ENCODE measurements at regions not wholly inside any gene's neighbourhood (a gene's known extent, or its start where the extent isn't known, plus 50 kb on each side); places are given as distances from the start of the nearest gene placed in this dataset.

DNA sequence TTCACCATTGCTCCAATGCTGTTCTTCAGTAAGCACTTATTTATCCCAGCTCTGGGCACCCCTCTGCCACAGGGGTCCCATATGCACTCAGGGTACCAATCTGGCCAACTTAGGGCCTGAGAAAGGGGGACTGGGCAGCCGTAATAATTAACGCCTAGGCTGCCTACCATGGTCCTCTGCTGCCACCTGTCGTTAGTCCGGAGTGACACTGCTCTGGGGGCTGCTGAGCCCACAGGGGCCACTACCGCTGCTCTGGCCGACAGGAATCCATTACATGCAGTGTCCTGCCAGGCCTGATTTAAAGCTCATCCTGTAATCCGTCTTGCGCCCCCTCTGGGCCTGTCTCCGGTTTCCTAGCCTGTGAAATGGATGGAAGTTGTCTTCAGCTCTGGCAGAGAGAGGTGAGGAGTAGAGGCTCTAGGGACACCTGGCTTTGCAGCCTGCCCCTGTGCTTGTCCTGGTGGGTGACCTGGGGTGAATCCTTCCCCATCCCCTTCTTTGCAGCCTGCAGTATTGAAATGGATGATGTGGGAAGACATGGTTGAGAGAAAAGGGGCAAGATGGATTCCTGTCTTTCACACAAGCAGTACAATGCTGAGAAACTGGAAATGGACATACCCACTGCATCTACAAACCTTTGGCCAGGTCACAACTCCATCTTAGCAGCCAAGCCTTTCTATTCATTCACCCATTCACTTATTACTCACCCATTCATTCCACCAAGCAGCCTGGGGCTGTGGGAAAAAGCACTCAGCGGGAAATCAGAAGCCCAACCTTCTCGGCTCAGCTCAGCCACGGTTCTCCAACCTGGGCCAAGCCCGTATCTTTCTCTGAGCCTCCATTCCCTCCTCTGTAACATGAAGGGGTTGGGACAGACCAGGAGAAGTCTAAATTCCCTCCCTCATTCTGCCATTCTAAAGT, 116.3 kb upstream of the NALF2 start:
- CTCF ChIA-PET = interaction anchor here (0.7 to 1.8 kb wide), 8 partner anchors 12 to 717 kb away, joined by 3 to 6 read pairs (median 3); partner anchors contain the start of gene EFNB1
- DNase-seq = peak; percentile 28 to 67 (median 58)
- POLR2A ChIA-PET = no interaction called here
- H3K4me3 ChIP-seq (ENCODE audit: control insufficient read depth in 1 of 7, extremely low read depth in 1 of 7, insufficient read depth in 4 of 7, low read depth in 2 of 7, low read length in 6 of 7) = no peak overlapping the region
- peaks cover 0 to 3% (median 1%) of the 10 kb centered on the region in 4 experiments for H3K4me1 ChIP-seq (ENCODE audit: control extremely low read depth in 1 of 4, control insufficient read depth in 4 of 4, insufficient read depth in 4 of 4, low read length in 3 of 4)
- peaks cover 0 to 21% (median 2%) of the 10 kb centered on the region in 5 experiments for H3K27me3 ChIP-seq (replicated peaks in 2 of 5; ENCODE audit: control insufficient read depth in 4 of 5, insufficient read depth in 5 of 5, low read length in 4 of 5)
- no peaks in the 10 kb centered on the region for H3K36me3 ChIP-seq (ENCODE audit: control insufficient read depth in 4 of 4, insufficient read depth in 4 of 4, low read length in 3 of 4)
- no peaks in the 10 kb centered on the region for H3K9me3 ChIP-seq (ENCODE audit: control extremely low read depth in 1 of 5, control insufficient read depth in 4 of 5, insufficient read depth in 2 of 5, low read depth in 1 of 5, low read length in 4 of 5)
- no peak overlapping the region for H3K27ac ChIP-seq (ENCODE audit: insufficient read depth in 1 of 2, low read depth in 1 of 2, low read length in 2 of 2, poor library complexity in 1 of 2, severe bottlenecking in 2 of 2)
- 32% methylated on average over 11 of the region's 13 CpGs for WGBS (ENCODE audit: insufficient coverage)

GRCh38 chrX:69386681-69387080, 117.4 kb upstream of the NALF2 start:
- Histone ChIP-seq H3K27ac (ENCODE audit: insufficient read depth in 1 of 2, low read depth in 1 of 2, low read length in 2 of 2, poor library complexity in 1 of 2, severe bottlenecking in 2 of 2) (no peak overlapping the region), H3K4me1 (ENCODE audit: control extremely low read depth in 1 of 4, control insufficient read depth in 4 of 4, insufficient read depth in 4 of 4, low read length in 3 of 4) (peaks cover 0 to 3% (median 1%) of the 10 kb centered on the region in 4 experiments), H3K36me3 (ENCODE audit: control insufficient read depth in 4 of 4, insufficient read depth in 4 of 4, low read length in 3 of 4) (no peaks in the 10 kb centered on the region), H3K9me3 (ENCODE audit: control extremely low read depth in 1 of 5, control insufficient read depth in 4 of 5, insufficient read depth in 2 of 5, low read depth in 1 of 5, low read length in 4 of 5) (no peaks in the 10 kb centered on the region), H3K4me3 (ENCODE audit: control insufficient read depth in 1 of 7, extremely low read depth in 1 of 7, insufficient read depth in 4 of 7, low read depth in 2 of 7, low read length in 6 of 7) (no peak overlapping the region), H3K27me3 (replicated peaks in 2 of 5; ENCODE audit: control insufficient read depth in 4 of 5, insufficient read depth in 5 of 5, low read length in 4 of 5) (peaks cover 0 to 18% (median 2%) of the 10 kb centered on the region in 5 experiments)
- no peak for DNase-seq
- ChIA-PET CTCF (interaction anchor here (0.7 to 1.8 kb wide), 5 partner anchors 11 to 718 kb away, joined by 3 to 6 read pairs (median 3); partner anchors contain the start of gene EFNB1), POLR2A (no interaction called here)
- WGBS (ENCODE audit: insufficient coverage) = 86% methylated on average over 2 of the region's 2 CpGs

GRCh38 chrX:69379412-69379811, 124.7 kb upstream of the NALF2 start:
- DNase-seq = no peak
- Histone ChIP-seq H3K36me3 (ENCODE audit: control insufficient read depth in 4 of 4, insufficient read depth in 4 of 4, low read length in 3 of 4) (no peaks in the 10 kb centered on the region), H3K27me3 (replicated peaks in 2 of 5; ENCODE audit: control insufficient read depth in 4 of 5, insufficient read depth in 5 of 5, low read length in 4 of 5) (peaks cover 0 to 10% (median 0%) of the 10 kb centered on the region in 5 experiments), H3K9me3 (ENCODE audit: control extremely low read depth in 1 of 5, control insufficient read depth in 4 of 5, insufficient read depth in 2 of 5, low read depth in 1 of 5, low read length in 4 of 5) (peaks cover 0 to 8% (median 0%) of the 10 kb centered on the region in 5 experiments), H3K27ac (ENCODE audit: insufficient read depth in 1 of 2, low read depth in 1 of 2, low read length in 2 of 2, poor library complexity in 1 of 2, severe bottlenecking in 2 of 2) (no peak overlapping the region), H3K4me3 (ENCODE audit: control insufficient read depth in 1 of 7, extremely low read depth in 1 of 7, insufficient read depth in 4 of 7, low read depth in 2 of 7, low read length in 6 of 7) (no peak overlapping the region), H3K4me1 (ENCODE audit: control extremely low read depth in 1 of 4, control insufficient read depth in 4 of 4, insufficient read depth in 4 of 4, low read length in 3 of 4) (peaks cover 0 to 2% (median 0%) of the 10 kb centered on the region in 4 experiments)
- CTCF ChIA-PET = no interaction called here
- 95% methylated on average over 3 of the region's 3 CpGs for WGBS (ENCODE audit: insufficient coverage)
- POLR2A ChIA-PET = no interaction called here

DNA sequence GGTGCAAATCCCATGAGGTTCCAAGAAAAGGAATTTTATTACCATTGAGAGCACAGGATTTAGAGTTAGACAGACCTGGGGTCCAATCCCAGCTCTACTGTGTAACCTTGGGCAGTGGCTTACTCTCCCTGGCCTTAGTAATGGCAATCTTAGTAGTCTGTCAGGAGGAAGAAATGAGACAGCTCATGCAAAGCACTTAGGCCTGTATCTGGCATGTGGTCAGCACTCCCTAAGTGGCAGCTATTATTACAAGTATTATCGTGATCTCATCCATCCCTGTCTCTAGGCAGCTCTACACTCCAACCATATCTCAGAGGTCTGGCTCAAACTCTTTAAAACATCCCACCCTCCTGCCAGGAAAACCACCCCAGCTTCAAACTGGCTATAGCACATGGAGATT, 129.6 kb upstream of the NALF2 start:
- H3K4me3 ChIP-seq (ENCODE audit: control insufficient read depth in 1 of 7, extremely low read depth in 1 of 7, insufficient read depth in 4 of 7, low read depth in 2 of 7, low read length in 6 of 7) = no peak overlapping the region
- 100% methylated on average over 1 of the region's 1 CpG for WGBS (ENCODE audit: insufficient coverage)
- peaks cover 0 to 8% (median 0%) of the 10 kb centered on the region in 5 experiments for H3K9me3 ChIP-seq (ENCODE audit: control extremely low read depth in 1 of 5, control insufficient read depth in 4 of 5, insufficient read depth in 2 of 5, low read depth in 1 of 5, low read length in 4 of 5)
- ChIA-PET CTCF (no interaction called here), POLR2A (no interaction called here)
- no peak overlapping the region for H3K27ac ChIP-seq (ENCODE audit: insufficient read depth in 1 of 2, low read depth in 1 of 2, low read length in 2 of 2, poor library complexity in 1 of 2, severe bottlenecking in 2 of 2)
- DNase-seq = no peak
- no peaks in the 10 kb centered on the region for H3K27me3 ChIP-seq (replicated peaks in 2 of 5; ENCODE audit: control insufficient read depth in 4 of 5, insufficient read depth in 5 of 5, low read length in 4 of 5)
- H3K4me1 ChIP-seq (ENCODE audit: control extremely low read depth in 1 of 4, control insufficient read depth in 4 of 4, insufficient read depth in 4 of 4, low read length in 3 of 4) = peaks cover 0 to 2% (median 0%) of the 10 kb centered on the region in 4 experiments
- no peaks in the 10 kb centered on the region for H3K36me3 ChIP-seq (ENCODE audit: control insufficient read depth in 4 of 4, insufficient read depth in 4 of 4, low read length in 3 of 4)

GRCh38 chrX:69372435-69372834, 131.7 kb upstream of the NALF2 start:
- Histone ChIP-seq H3K4me1 (ENCODE audit: control extremely low read depth in 1 of 4, control insufficient read depth in 4 of 4, insufficient read depth in 4 of 4, low read length in 3 of 4) (no peaks in the 10 kb centered on the region), H3K27ac (ENCODE audit: insufficient read depth in 1 of 2, low read depth in 1 of 2, low read length in 2 of 2, poor library complexity in 1 of 2, severe bottlenecking in 2 of 2) (no peak overlapping the region), H3K4me3 (ENCODE audit: control insufficient read depth in 1 of 7, extremely low read depth in 1 of 7, insufficient read depth in 4 of 7, low read depth in 2 of 7, low read length in 6 of 7) (no peak overlapping the region), H3K9me3 (ENCODE audit: control extremely low read depth in 1 of 5, control insufficient read depth in 4 of 5, insufficient read depth in 2 of 5, low read depth in 1 of 5, low read length in 4 of 5) (peaks cover 0 to 6% (median 0%) of the 10 kb centered on the region in 5 experiments), H3K27me3 (replicated peaks in 2 of 5; ENCODE audit: control insufficient read depth in 4 of 5, insufficient read depth in 5 of 5, low read length in 4 of 5) (peaks cover 0 to 5% (median 0%) of the 10 kb centered on the region in 5 experiments), H3K36me3 (ENCODE audit: control insufficient read depth in 4 of 4, insufficient read depth in 4 of 4, low read length in 3 of 4) (no peaks in the 10 kb centered on the region)
- POLR2A ChIA-PET = no interaction called here
- CTCF ChIA-PET = no interaction called here
- no peak for DNase-seq

- Histone ChIP-seq H3K27me3 (replicated peaks in 2 of 5; ENCODE audit: control insufficient read depth in 4 of 5, insufficient read depth in 5 of 5, low read length in 4 of 5) (peaks cover 0 to 5% (median 0%) of the 10 kb centered on the region in 5 experiments), H3K9me3 (ENCODE audit: control extremely low read depth in 1 of 5, control insufficient read depth in 4 of 5, insufficient read depth in 2 of 5, low read depth in 1 of 5, low read length in 4 of 5) (peaks cover 0 to 2% (median 0%) of the 10 kb centered on the region in 5 experiments), H3K4me1 (ENCODE audit: control extremely low read depth in 1 of 4, control insufficient read depth in 4 of 4, insufficient read depth in 4 of 4, low read length in 3 of 4) (no peaks in the 10 kb centered on the region), H3K27ac (ENCODE audit: insufficient read depth in 1 of 2, low read depth in 1 of 2, low read length in 2 of 2, poor library complexity in 1 of 2, severe bottlenecking in 2 of 2) (no peak overlapping the region), H3K4me3 (ENCODE audit: control insufficient read depth in 1 of 7, extremely low read depth in 1 of 7, insufficient read depth in 4 of 7, low read depth in 2 of 7, low read length in 6 of 7) (no peak overlapping the region), H3K36me3 (ENCODE audit: control insufficient read depth in 4 of 4, insufficient read depth in 4 of 4, low read length in 3 of 4) (no peaks in the 10 kb centered on the region)
- CTCF ChIA-PET = no interaction called here
- no peak for DNase-seq
- 50% methylated on average over 1 of the region's 1 CpG for WGBS (ENCODE audit: insufficient coverage)
- POLR2A ChIA-PET = no interaction called here
These were observed 133.0 kb upstream of the NALF2 start for GRCh38 chrX:69371159-69371558.

GRCh38 chrX:69369999-69370398, 134.1 kb upstream of the NALF2 start:
- 90% methylated on average over 5 of the region's 5 CpGs for WGBS (ENCODE audit: insufficient coverage)
- H3K4me1 ChIP-seq (ENCODE audit: control extremely low read depth in 1 of 4, control insufficient read depth in 4 of 4, insufficient read depth in 4 of 4, low read length in 3 of 4) = no peaks in the 10 kb centered on the region
- POLR2A ChIA-PET = no interaction called here
- peaks cover 0 to 2% (median 0%) of the 10 kb centered on the region in 5 experiments for H3K9me3 ChIP-seq (ENCODE audit: control extremely low read depth in 1 of 5, control insufficient read depth in 4 of 5, insufficient read depth in 2 of 5, low read depth in 1 of 5, low read length in 4 of 5)
- H3K4me3 ChIP-seq (ENCODE audit: control insufficient read depth in 1 of 7, extremely low read depth in 1 of 7, insufficient read depth in 4 of 7, low read depth in 2 of 7, low read length in 6 of 7) = no peak overlapping the region
- no peak for DNase-seq
- H3K36me3 ChIP-seq (ENCODE audit: control insufficient read depth in 4 of 4, insufficient read depth in 4 of 4, low read length in 3 of 4) = no peaks in the 10 kb centered on the region
- peaks cover 0 to 5% (median 0%) of the 10 kb centered on the region in 5 experiments for H3K27me3 ChIP-seq (replicated peaks in 2 of 5; ENCODE audit: control insufficient read depth in 4 of 5, insufficient read depth in 5 of 5, low read length in 4 of 5)
- no peak overlapping the region for H3K27ac ChIP-seq (ENCODE audit: insufficient read depth in 1 of 2, low read depth in 1 of 2, low read length in 2 of 2, poor library complexity in 1 of 2, severe bottlenecking in 2 of 2)
- CTCF ChIA-PET = no interaction called here
